ENCODE measurements at regions not wholly inside any gene's neighbourhood (a gene's known extent, or its start where the extent isn't known, plus 50 kb on each side); places are given as distances from the start of the nearest gene placed in this dataset.

DNA sequence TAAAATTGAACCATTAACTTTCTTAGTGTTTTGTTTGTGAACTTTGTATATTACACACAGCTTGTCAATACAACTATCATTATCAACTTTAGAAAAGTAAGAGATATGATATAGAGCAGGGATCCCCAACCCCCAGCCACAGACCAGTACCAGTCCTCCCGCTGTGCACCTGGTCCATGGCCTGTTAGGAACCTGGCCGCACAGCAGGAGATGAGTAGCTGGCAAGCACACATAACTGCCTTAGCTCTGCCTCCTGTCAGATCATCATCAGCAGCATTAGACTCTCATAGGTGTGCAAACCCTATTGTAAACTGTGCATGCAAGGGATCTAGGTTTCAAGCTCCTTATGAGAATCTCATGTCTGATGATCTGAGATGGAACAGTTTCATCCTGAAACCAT lies 491.0 kb upstream of the NXPH2 start:
- no peak for DNase-seq (ENCODE audit: low read depth in 1 of 2, low spot score in 1 of 2)
- Histone ChIP-seq H3K27ac (replicated peaks) (no peak overlapping the region), H3K4me3 (replicated peaks; ENCODE audit: insufficient read depth, low read length) (no peak overlapping the region), H3K27me3 (ENCODE audit: insufficient read depth, poor library complexity, severe bottlenecking) (no peaks in the 10 kb centered on the region)
- TF ChIP-seq SPI1 (IDR thresholded peaks at IDR 0.05; ENCODE audit: borderline replicate concordance, low read depth) (no peak), REST (IDR thresholded peaks at IDR 0.05; ENCODE audit: insufficient replicate concordance, low read depth) (no peak), GABPA (IDR thresholded peaks at IDR 0.05; ENCODE audit: low read depth) (no peak), POLR2AphosphoS5 (IDR thresholded peaks at IDR 0.05; ENCODE audit: low read depth) (no peak)
- TF ChIP-seq, protein P1, sequence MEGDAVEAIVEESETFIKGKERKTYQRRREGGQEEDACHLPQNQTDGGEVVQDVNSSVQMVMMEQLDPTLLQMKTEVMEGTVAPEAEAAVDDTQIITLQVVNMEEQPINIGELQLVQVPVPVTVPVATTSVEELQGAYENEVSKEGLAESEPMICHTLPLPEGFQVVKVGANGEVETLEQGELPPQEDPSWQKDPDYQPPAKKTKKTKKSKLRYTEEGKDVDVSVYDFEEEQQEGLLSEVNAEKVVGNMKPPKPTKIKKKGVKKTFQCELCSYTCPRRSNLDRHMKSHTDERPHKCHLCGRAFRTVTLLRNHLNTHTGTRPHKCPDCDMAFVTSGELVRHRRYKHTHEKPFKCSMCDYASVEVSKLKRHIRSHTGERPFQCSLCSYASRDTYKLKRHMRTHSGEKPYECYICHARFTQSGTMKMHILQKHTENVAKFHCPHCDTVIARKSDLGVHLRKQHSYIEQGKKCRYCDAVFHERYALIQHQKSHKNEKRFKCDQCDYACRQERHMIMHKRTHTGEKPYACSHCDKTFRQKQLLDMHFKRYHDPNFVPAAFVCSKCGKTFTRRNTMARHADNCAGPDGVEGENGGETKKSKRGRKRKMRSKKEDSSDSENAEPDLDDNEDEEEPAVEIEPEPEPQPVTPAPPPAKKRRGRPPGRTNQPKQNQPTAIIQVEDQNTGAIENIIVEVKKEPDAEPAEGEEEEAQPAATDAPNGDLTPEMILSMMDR (IDR thresholded peaks at IDR 0.05; ENCODE audit: insufficient read depth, low read length), result no peak

GRCh38 chr2:139260052-139260430 lies 479.9 kb upstream of the NXPH2 start:
- TF ChIP-seq GABPA (IDR thresholded peaks at IDR 0.05; ENCODE audit: low read depth) (no peak), POLR2AphosphoS5 (IDR thresholded peaks at IDR 0.05; ENCODE audit: low read depth) (no peak), REST (IDR thresholded peaks at IDR 0.05; ENCODE audit: insufficient replicate concordance, low read depth) (no peak), SPI1 (IDR thresholded peaks at IDR 0.05; ENCODE audit: borderline replicate concordance, low read depth) (no peak)
- TF ChIP-seq, protein P1 (IDR thresholded peaks at IDR 0.05; ENCODE audit: insufficient read depth, low read length), result no peak
- no peak for DNase-seq (ENCODE audit: low read depth in 1 of 2, low spot score in 1 of 2)
- Histone ChIP-seq H3K27ac (replicated peaks) (no peak overlapping the region), H3K27me3 (ENCODE audit: insufficient read depth, poor library complexity, severe bottlenecking) (no peaks in the 10 kb centered on the region), H3K4me3 (replicated peaks; ENCODE audit: insufficient read depth, low read length) (no peak overlapping the region)

GRCh38 chr2:139259422-139260051 lies 479.3 kb upstream of the NXPH2 start:
- TF ChIP-seq REST (IDR thresholded peaks at IDR 0.05; ENCODE audit: insufficient replicate concordance, low read depth), result no peak
- TF ChIP-seq GABPA (IDR thresholded peaks at IDR 0.05; ENCODE audit: low read depth), result no peak
- TF ChIP-seq SPI1 (IDR thresholded peaks at IDR 0.05; ENCODE audit: borderline replicate concordance, low read depth), result no peak
- TF ChIP-seq, protein P1 (IDR thresholded peaks at IDR 0.05; ENCODE audit: insufficient read depth, low read length), result no peak
- no peak for TF ChIP-seq POLR2AphosphoS5 (IDR thresholded peaks at IDR 0.05; ENCODE audit: low read depth)
- no peaks in the 10 kb centered on the region for H3K27me3 ChIP-seq (ENCODE audit: insufficient read depth, poor library complexity, severe bottlenecking)
- DNase-seq (ENCODE audit: low read depth in 1 of 2, low spot score in 1 of 2), result no peak
- no peak overlapping the region for H3K27ac ChIP-seq (replicated peaks)
- no peak overlapping the region for H3K4me3 ChIP-seq (replicated peaks; ENCODE audit: insufficient read depth, low read length)
